SW 1271 (cell line): ENCODE measurements at regions not wholly inside any gene's neighbourhood (a gene's known extent, or its start where the extent isn't known, plus 50 kb on each side); places are given as distances from the start of the nearest gene placed in this dataset.
"Not testable (repeated sequence)": the region's sequence is repeated elsewhere in the genome, so short reads cannot be mapped to it uniquely, and the experiment has no call there.

Source experiments
- DNase-seq, 2 experiments: peaks; one replicate each; lab custom pipeline; 2025; lab: John Stamatoyannopoulos, UW

DNA sequence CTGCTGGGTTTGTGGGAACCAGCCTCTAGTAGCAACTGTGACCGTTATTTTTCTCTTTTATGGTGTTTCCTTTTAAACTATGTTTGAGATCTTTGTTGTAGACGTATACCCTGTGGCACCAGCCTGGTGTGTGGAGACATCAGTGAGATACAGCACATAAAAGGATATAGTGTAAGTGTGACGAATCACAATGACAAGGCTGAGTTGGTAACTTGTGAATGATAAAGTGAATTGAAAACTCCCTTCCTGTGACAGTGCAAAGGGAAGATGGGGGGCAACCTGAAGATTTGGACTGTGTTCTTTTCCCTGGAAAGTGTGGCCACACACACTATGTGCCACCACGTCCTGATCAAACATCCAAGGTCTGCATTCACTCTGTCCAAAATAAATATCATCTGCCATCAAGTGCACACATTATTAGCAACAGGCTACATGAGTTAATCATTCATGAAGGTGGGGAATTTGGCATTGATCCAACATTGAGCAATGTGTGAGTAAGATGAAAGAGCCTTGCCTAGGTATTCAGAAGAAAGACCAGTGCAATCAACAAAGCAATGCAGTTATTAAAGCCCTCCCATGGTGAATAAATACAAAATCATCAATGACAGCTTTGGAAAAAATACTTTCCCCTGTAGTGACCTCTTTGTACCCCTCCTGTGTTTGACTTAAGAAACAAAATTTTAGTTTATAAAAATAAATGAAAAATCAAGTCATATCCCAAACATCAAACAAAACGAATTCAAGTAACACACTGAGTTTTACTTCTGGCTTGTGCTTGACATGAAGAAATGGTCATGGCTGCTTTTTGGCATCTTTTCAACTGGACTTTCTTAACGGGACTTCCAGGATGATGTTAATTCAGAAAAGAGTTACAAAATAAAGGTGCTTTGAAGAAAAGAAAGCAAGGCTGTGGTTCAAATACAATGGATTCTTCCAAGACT lies 1280.5 kb upstream of the ZEB2 start:
- DNase-seq, result no peak

DNA sequence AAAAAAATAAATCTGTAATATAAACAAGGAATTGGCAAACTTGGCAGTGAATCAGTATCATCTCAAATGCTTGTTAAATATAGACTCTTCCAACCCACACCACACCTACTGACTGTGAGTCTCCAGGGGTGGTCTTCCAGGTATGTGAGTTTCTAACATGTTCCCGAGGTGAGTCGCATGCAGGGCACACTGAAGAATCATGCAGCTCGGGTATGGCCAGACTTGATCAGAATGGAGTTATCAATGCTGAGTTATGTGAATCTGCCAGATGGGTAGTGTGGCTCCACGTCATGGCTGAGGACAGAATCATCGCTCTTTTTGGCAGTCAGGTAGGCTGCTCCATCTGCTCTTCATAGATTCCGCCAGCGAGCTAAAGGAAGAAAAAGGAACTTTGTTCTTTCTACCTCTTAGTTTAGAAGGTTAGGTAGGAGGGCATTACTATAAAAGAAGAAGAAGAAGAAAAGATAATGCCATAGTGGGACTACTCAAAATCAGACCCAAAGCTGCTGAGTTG lies 1279.7 kb upstream of the ZEB2 start:
- no peak for DNase-seq

DNA sequence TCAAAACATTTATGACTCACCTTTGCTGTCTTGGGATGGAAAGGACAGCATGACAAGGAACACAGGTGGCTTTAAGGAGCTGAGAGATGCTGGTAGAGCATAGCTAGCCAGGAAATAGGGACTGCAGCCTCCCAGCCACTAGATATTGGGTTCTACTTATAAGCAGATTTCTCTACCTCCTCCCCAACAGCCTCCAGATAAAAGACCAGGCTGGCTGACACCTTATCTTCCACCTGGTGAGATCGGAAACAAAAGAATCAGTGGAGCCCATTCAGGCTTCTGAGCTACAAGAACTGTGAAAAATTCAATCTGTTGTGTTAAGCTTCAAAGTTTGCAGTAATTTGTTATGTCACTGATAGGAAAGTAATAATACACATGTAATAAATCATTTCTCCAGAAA lies 1278.5 kb upstream of the ZEB2 start:
- no peak for DNase-seq

DNA sequence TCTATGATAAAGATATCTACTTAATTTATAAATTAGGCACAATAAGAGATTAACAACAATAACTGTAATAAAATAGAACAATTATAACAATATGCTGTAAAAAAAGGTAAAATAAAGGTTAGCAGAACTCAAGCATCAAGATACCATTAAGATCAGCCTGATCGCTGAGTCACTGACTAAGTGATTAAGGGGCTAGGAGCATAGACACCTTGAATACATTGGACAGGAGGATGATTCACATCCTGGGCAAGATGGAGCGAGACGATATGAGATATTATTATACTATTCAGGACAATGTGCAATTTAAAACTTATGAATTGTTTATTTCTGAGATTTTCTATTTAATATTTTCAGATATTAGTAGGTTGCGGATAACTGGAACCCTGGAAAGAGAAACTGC lies 1277.8 kb upstream of the ZEB2 start:
- DNase-seq, result no peak

GRCh38 chr2:145792745-145793144 lies 1272.8 kb upstream of the ZEB2 start:
- no peak for DNase-seq

DNA sequence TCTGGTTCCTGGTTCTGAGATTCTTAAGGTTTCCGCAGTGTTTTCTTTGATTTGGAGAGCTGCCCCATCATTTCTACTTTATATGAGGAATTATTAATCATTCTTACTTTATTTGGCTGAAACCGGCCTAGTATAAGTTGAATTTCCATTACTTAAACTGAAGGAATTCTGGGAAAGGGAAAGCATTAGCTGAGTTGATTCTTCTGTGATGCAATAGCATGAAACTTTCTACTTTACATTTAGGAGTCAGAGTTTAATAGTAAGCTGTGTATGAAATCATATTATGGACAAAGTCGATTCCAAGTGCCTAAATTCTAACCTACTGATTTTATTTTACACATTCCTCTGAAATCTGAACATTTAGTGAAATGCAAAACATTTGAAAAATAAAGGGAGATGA lies 1269.7 kb upstream of the ZEB2 start:
- no peak for DNase-seq

DNA sequence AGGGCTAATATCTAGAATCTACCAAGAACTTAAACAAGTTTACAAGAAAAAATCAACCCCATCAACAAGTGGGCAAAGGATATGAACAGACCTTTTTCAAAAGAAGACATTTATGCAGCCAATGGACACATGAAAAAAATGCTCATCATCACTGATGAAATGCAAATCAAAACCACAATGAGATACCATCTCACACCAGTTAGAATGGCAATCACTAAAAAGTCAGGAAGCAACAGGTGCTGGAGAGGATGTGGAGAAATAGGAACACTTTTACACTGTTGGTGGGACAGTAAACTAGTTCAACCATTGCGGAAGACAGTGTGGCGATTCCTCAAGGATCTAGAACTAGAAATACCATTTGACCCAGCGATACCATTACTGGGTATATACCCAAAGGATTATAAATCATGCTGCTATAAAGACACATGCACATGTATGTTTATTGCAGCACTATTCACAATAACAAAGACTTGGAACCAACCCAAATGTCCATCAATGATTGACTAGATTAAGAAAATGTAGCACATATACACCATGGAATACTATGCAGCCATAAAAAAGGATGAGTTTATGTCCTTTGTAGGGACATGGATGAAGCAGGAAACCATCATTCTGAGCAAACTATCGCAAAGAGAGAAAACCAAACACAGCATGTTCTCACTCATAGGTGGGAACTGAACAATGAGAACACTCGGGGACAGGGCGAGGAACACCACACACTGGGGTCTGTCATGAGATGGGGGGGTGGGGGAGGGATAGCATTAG lies 1267.9 kb upstream of the ZEB2 start:
- DNase-seq, result not testable (repeated sequence)

DNA sequence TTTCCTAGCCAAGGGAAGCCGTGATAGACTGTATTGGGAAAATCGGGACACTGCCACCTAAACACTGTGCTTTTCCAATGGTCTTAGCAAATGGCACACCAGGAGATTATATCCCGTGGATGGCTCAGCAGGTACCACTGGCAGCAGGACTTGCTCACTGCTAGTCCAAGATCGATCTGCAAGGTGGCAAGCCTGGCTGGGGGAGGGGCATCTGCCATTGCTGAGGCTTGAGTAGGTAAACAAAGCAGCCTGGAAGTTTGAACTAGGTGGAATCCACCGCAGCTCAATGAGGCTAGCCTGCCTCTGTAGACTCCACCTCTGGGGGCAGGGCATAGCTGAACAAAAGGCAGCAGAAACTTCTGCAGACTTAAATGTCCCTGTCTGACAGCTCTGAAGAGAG lies 1262.7 kb upstream of the ZEB2 start:
- DNase-seq, result not testable (repeated sequence)

DNA sequence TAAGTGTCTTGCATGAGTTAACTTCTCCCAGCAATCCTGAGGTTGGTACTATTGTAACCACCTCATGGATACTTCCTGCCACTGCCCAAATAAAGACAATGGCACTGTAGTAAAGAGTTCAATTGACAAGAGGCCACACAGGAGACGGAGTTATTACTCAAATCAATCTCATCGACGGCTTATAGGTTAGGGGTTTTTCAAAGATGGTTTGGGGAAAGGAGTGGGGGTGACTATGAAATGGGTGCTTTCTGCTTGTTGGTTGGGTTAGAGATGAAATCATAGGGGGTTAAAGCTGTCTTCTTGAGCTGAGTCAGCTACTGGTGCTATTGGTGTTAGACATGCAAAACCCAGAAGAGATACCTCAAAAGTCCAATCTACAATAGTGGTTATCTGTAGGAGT lies 1258.0 kb upstream of the ZEB2 start:
- no peak for DNase-seq

DNA sequence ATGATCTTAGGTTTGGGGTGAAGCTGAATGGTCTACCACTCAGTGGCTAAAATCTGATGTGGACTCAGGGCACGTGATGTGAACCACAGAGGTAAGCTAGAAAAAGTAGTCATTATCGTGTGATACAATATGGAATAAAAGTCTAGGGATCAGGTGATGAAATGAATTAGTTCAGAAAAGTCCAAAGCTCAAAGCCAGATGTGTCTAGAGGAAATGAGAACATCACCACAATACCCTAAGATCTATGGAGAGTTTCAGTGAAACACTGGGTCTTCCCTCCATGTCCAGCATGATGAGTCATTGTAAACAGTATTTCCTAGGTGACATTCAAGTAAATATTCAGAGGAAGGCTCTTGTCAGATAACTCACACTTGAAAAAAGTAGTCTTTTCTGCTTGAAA lies 1257.4 kb upstream of the ZEB2 start:
- DNase-seq, result peak in 1 of 2 experiments; percentile 7

- no peak for DNase-seq
These were observed 1255.7 kb upstream of the ZEB2 start for GRCh38 chr2:145775591-145775990.

DNA sequence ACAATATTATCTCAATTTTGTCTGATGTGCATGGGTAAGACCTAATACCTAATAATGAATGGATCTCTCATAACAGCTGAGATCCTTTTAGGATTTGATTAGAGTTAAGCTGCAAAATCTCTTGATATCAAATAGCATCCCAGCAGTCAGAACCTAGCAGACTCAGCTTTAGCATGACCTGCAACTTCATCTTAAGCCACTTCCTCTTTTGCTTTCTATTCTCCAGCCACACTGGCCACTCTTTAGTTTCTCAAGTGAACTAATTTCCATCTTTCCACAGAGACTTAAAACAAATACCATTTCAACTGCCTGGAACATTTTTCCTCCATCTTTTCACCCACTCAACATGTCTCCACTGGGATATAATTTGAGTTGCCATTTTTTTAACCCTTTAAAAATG lies 1251.6 kb upstream of the ZEB2 start:
- no peak for DNase-seq

- no peak for DNase-seq
These were observed 1249.2 kb upstream of the ZEB2 start for GRCh38 chr2:145769011-145769716.

DNA sequence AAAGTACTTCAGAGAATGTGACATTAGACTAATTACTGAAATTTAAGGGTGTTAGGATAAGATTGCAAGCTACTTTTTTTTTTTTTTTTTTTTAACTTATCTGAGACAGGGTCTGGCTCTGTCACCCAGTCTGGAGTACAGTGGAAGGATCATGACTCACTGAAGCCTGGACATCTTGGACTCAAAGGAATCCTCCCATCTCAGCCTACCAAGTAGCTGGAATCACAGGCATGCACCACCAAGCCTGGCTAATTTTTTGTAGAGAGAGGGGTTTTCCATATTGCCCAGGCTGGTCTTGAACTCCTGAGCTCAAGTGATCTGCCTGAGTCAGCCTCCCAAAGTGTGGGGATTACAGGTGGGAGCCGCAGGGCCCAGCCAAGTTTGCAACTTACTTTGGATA lies 1246.0 kb upstream of the ZEB2 start:
- DNase-seq, result no peak

DNA sequence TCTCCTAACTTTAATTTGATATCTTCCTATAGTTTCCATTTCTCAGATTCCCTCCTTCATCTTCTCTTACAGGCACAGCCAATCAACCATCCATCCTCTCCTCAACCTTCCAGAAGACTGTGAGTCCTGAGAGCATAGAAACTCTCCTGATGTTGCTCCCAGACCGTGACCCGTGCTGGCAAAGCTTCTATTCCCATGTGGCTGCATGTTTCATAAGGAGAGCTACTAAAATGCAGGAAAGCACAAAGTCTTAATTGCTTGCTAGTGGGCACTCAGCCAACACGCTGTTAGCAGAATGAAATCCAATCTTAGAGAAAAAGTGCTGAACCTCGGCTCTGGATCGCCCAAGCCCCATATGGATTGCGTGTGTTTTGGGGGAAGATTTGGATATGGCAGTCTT lies 1244.7 kb upstream of the ZEB2 start:
- no peak for DNase-seq

- DNase-seq, result no peak
These were observed 1241.1 kb upstream of the ZEB2 start for GRCh38 chr2:145760781-145761649.

GRCh38 chr2:145759228-145759915 lies 1239.5 kb upstream of the ZEB2 start:
- DNase-seq, result no peak

DNA sequence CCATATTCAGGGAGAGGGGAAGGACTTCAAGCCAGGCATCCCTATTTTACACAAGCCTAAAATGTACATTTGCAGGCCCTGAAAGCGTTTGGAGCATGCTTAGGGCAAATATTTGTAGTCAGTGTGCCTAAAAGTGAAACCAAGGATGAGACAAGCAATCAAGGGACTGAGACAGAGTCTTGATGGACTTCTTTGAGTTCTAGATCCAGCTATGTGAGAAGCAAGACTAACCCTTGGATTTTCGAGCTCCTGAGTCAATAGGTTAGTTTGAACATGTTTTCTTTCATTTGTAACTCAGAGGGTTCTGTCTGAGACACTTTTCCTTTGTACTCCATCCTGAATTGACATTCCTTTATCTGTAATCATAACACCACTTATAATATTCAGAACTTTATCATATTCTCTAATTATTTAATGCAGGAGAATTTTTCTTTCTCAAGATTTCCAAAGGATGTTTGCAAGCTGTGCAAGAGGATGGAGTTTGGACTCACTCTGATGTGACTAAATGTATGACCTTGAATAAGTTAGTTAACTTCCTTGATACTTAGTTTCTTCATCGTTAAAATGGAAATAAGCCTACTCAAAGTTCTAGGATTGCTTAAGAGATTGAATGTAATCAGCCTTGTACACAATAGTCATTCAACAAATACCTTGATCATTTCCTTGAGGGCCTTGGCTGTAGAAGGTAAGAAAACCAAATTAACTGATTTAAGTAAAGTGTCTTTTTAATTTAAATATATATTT lies 1237.8 kb upstream of the ZEB2 start:
- DNase-seq, result no peak

GRCh38 chr2:145755019-145755837 lies 1235.3 kb upstream of the ZEB2 start:
- no peak for DNase-seq
